ENCODE measurements at regions not wholly inside any gene's neighbourhood (a gene's known extent, or its start where the extent isn't known, plus 50 kb on each side); places are given as distances from the start of the nearest gene placed in this dataset.

DNA sequence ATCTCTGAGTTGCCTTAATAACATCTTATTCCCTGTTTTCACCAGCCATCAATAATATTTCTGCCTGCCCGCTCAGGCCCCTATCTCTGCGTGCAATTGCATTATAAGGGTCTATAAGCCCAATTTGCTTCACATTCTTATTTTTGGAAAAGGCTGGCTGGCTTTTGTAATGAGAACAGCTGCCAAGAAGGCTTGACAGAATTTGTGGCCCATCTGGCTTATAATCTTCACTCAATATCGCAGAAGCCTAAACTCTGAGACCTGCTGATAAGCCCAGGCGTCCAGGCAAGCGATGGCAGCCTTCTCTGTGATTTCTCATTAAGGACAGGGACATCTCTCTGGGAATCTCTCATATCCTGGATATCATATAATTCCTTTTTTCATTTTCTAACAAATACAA lies 1618.6 kb upstream of the CELF4 start:
- no peak for DNase-seq
- Histone ChIP-seq H3K27me3 (replicated peaks in 1 of 7) (no peaks in the 10 kb centered on the region), H3K4me3 (no peak overlapping the region), H3K9me3 (peaks cover 0 to 7% (median 0%) of the 10 kb centered on the region in 8 donors), H3K27ac (no peak overlapping the region), H3K36me3 (no peaks in the 10 kb centered on the region), H3K4me1 (no peaks in the 10 kb centered on the region)
- 87 to 97% (median 90%) methylated on average over 5 of the region's 5 CpGs for WGBS, 5 donors
- TF ChIP-seq POLR2AphosphoS5 (IDR thresholded peaks at IDR 0.05) (no peak), CTCF (IDR thresholded peaks at IDR 0.05 in 8 of 11, conservative IDR thresholded peaks at IDR 0.05 in 3 of 11) (no peak), POLR2A (IDR thresholded peaks at IDR 0.05) (no peak)
- intact Hi-C loops (cut with DNase I; ENCODE audit: low total_unique reads), result no loop called here

GRCh38 chr18:39178166-39178565 lies 1612.6 kb upstream of the CELF4 start:
- H3K27ac ChIP-seq, result no peak overlapping the region
- H3K36me3 ChIP-seq, result no peaks in the 10 kb centered on the region
- peaks cover 0 to 7% (median 0%) of the 10 kb centered on the region in 8 donors for H3K9me3 ChIP-seq
- H3K27me3 ChIP-seq (replicated peaks in 1 of 7), result no peaks in the 10 kb centered on the region
- no peak overlapping the region for H3K4me3 ChIP-seq
- no peak for DNase-seq
- 71 to 96% (median 81%) methylated on average over 2 of the region's 2 CpGs for WGBS, 5 donors
- no peak for TF ChIP-seq POLR2A (IDR thresholded peaks at IDR 0.05)
- TF ChIP-seq POLR2AphosphoS5 (IDR thresholded peaks at IDR 0.05), result no peak
- no peak for TF ChIP-seq CTCF (IDR thresholded peaks at IDR 0.05 in 8 of 11, conservative IDR thresholded peaks at IDR 0.05 in 3 of 11)
- no peaks in the 10 kb centered on the region for H3K4me1 ChIP-seq
- intact Hi-C loops (cut with DNase I; ENCODE audit: low total_unique reads), result no loop called here

DNA sequence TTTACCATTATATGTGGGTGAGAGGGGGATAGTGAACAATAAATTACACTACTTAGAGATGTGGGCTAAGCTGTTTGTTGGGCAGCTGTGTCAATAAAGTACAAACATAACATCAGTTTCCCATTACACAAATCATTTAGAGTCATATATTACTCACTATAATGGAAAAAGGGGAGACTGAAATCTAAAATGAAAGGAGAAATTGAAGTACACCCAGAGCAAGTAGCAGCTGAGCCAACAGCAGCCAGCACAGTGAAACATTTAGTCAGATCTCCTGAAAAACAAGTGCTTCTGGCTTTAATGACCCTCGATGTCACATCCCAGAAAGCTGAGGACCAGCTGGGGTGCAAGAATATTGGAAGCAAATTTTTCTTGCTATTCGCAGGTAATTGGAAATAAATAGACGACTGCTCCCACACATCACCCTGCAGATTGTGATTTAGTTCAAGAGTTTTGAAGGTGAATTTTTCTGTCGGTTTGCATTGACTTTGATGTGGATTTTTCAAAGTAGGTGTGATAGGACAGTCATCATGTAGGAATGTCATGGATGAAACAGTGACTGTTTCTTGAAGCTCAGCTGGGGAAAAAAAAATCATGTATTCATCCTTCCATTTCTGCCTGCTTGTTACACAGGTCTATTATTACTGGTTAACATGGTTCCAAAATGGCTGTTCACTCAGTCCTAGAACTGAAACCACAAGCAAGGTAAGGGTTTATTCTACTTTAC lies 1607.3 kb upstream of the CELF4 start:
- intact Hi-C loops (cut with DNase I; ENCODE audit: low total_unique reads), result no loop called here
- H3K36me3 ChIP-seq, result no peaks in the 10 kb centered on the region
- H3K4me3 ChIP-seq, result no peak overlapping the region
- H3K27ac ChIP-seq, result no peak overlapping the region
- WGBS, 5 donors, result 77 to 90% (median 87%) methylated on average over 4 of the region's 4 CpGs
- no peaks in the 10 kb centered on the region for H3K27me3 ChIP-seq (replicated peaks in 1 of 7)
- TF ChIP-seq CTCF (IDR thresholded peaks at IDR 0.05 in 8 of 11, conservative IDR thresholded peaks at IDR 0.05 in 3 of 11) (no peak), POLR2AphosphoS5 (IDR thresholded peaks at IDR 0.05) (no peak), POLR2A (IDR thresholded peaks at IDR 0.05) (no peak)
- H3K4me1 ChIP-seq, result no peaks in the 10 kb centered on the region
- no peaks in the 10 kb centered on the region for H3K9me3 ChIP-seq
- no peak for DNase-seq

DNA sequence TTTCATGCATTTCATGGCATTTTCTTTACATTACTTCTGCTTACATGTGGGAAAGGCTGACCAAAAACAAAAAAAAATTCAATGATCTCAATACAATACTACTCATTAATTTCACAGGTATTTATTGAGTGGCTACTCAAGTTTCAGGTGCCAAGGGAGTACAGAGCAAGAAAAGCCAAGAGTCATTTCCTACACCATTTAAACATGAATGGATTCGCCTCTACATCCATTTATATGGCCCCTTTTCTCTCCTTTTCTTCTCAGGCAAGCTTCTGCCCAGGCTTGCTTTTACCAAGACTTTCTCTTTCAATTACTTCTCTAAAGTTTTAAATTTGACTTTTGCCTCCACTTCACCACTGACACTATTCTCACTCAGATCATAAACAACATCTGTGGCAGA lies 1603.1 kb upstream of the CELF4 start:
- no peak for TF ChIP-seq POLR2A (IDR thresholded peaks at IDR 0.05)
- TF ChIP-seq POLR2AphosphoS5 (IDR thresholded peaks at IDR 0.05), result no peak
- TF ChIP-seq CTCF (IDR thresholded peaks at IDR 0.05 in 8 of 11, conservative IDR thresholded peaks at IDR 0.05 in 3 of 11), result no peak
- 73 to 91% (median 86%) methylated on average over 1 of the region's 1 CpG for WGBS, 5 donors
- Histone ChIP-seq H3K4me3 (no peak overlapping the region), H3K36me3 (no peaks in the 10 kb centered on the region), H3K27me3 (replicated peaks in 1 of 7) (no peaks in the 10 kb centered on the region), H3K9me3 (no peaks in the 10 kb centered on the region), H3K27ac (no peak overlapping the region), H3K4me1 (no peaks in the 10 kb centered on the region)
- intact Hi-C loops (cut with DNase I; ENCODE audit: low total_unique reads), result no loop called here
- no peak for DNase-seq
